ENCODE measurements at regions not wholly inside any gene's neighbourhood (a gene's known extent, or its start where the extent isn't known, plus 50 kb on each side); places are given as distances from the start of the nearest gene placed in this dataset.
"Not testable (repeated sequence)": the region's sequence is repeated elsewhere in the genome, so short reads cannot be mapped to it uniquely, and the experiment has no call there.

DNA sequence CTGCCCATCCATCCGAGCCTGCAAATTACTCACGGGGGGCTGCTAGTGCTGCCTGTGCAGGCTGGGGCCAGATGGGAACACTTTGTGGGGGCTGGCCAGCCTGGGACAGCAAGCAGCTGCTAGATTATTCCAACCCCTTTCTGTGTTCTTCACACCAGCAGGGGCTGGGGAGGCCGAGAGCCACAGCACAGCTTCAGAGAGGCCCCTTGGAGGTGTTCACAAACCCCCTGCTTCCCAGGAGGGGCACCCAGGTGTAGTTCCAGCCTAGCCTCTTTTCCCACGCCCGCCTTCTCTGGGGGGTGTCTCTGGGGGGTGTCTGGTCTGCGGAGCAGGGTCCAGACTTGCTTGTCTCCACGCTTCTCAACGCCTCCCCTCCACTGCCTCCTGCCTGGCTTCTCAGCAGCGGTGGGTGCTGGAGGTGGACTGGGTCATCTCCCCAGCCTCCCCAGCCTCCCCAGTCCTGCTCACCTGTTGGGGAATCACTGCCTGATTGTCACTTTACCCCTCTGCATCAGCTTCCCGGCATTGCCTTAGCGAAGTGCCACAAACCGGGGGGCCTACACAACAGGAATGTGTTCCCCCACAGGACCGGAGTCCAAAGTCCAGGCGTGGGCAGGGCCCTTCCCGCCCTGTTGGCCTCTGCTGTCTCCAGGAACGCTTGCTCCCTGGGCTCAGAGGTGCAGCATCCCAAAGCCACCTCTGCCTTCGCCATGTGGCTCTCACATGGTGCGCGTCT, 74.0 kb upstream of the EN2 start:
- no peak for DNase-seq (ENCODE audit: low read depth)
- TF ChIP-seq CTCF (conservative IDR thresholded peaks at IDR 0.05; ENCODE audit: low read depth, low read length), result no peak
- H3K4me3 ChIP-seq (ENCODE audit: low read depth, low read length), result no peak overlapping the region

GRCh38 chr7:155384751-155385150, 73.2 kb upstream of the EN2 start:
- no peak for DNase-seq (ENCODE audit: low read depth)
- H3K4me3 ChIP-seq (ENCODE audit: low read depth, low read length), result no peak overlapping the region
- TF ChIP-seq CTCF (conservative IDR thresholded peaks at IDR 0.05; ENCODE audit: low read depth, low read length), result no peak

DNA sequence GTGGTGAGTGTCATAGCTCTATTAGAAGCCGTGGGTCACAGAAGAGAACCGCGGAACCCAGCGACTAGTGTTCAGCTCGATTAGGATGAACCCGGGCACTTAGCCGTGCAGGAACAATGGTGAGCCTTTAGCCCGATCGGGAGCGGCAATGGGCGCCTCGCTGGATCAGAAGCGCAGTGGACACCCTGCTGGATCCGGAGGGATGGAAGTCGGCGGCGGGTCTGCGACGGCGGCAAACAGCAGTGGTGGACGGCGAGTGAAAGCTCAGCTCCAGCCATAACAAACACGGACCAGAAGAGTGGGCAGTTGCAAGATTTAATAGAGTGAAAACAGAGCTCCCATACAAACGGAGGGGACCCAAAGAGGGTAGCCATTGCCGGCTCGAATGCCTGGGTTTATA, 72.7 kb upstream of the EN2 start:
- H3K4me3 ChIP-seq (ENCODE audit: low read depth, low read length); DNase-seq (ENCODE audit: low read depth): not testable (repeated sequence)

DNA sequence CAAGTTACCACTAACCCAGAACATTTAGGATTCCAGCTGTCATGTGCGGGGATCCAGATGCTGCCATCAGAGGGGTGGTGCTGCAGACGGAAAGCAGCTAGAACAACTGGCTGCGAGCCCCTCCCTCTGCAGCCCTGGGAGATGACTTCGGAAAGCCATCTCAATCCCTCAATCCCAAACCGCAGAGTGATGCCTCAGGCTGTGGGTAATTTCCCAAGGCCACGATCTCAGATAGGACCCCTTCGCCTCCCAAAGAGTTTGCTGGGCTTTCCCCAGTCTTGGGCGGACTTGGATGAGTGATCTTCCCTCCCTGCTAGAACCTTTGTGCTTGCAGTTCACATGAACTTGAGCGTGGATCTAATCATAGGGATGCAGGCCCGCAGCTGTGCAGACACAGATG, 71.3 kb upstream of the EN2 start:
- no peak overlapping the region for H3K4me3 ChIP-seq (ENCODE audit: low read depth, low read length)
- TF ChIP-seq CTCF (conservative IDR thresholded peaks at IDR 0.05; ENCODE audit: low read depth, low read length), result no peak
- DNase-seq (ENCODE audit: low read depth), result no peak

DNA sequence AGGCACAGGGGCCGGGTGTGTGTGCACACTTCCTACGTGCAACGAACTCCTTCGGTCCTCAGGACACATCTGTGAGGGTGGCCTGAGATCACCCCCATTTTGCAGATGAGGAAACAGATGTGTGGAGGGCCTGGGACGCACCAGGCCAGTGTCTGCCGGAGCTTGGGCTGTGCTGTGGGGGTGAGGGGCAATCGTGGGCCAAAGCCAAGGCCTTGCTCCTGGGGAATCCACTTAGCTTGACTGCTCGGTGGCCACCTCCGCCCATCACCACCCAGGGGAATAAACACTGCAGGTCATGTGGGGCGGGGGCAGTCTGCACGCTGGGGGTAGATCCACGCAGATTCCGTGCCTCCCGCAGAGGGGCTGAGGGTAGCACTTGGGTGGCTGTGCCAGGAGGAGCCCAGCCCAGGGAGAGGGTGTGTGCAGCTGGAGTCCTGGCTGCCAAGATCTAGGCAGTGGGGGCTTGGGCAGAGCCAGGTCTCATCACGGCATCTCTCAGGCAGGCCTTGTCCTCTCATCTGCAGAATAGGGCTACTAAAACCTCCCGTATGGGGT, 70.8 kb upstream of the EN2 start:
- no peak for TF ChIP-seq CTCF (conservative IDR thresholded peaks at IDR 0.05; ENCODE audit: low read depth, low read length)
- no peak for DNase-seq (ENCODE audit: low read depth)
- no peak overlapping the region for H3K4me3 ChIP-seq (ENCODE audit: low read depth, low read length)

DNA sequence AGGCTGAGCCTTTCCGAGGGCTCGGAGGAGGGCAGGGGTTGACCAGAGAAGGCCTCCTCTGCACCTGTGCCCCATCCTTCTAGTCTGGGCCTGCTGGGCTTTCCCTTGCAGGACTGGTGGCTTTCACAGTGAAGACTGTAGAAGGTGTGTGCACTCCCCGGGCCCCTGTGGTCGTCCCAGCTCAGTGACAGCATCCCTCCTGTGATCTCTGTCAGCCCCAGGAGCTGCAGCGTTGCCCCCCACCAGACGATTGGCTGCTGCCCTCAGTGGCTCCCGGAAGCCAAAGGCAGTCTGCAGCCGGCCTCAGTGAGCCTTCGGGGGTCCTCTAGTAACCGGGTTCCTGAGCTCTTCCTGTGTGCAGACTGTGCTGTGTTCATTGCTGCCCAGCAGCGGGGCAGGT, 69.4 kb upstream of the EN2 start:
- no peak overlapping the region for H3K4me3 ChIP-seq (ENCODE audit: low read depth, low read length)
- DNase-seq (ENCODE audit: low read depth), result no peak
- no peak for TF ChIP-seq CTCF (conservative IDR thresholded peaks at IDR 0.05; ENCODE audit: low read depth, low read length)

- TF ChIP-seq CTCF (conservative IDR thresholded peaks at IDR 0.05; ENCODE audit: low read depth, low read length), result no peak
- no peak overlapping the region for H3K4me3 ChIP-seq (ENCODE audit: low read depth, low read length)
- no peak for DNase-seq (ENCODE audit: low read depth)
These were observed 66.5 kb upstream of the EN2 start for GRCh38 chr7:155391414-155391813.
